GM10266 (cell line): ENCODE measurements at regions not wholly inside any gene's neighbourhood (a gene's known extent, or its start where the extent isn't known, plus 50 kb on each side); places are given as distances from the start of the nearest gene placed in this dataset.

ENCODE experiments used
- DNase-seq: peaks from one replicate; pipeline ENCODE4 v3.0.0; 2012; ENCODE audit errors: extremely low spot score
- CTCF ChIP-seq: IDR thresholded peaks from 2 replicates; pipeline ENCODE4 v1.5.1; 2012; ENCODE audit warnings: mild to moderate bottlenecking, low read depth; ENCODE audit not compliant: control insufficient read depth, insufficient read depth; ENCODE audit errors: missing control alignments

GRCh38 chr1:109818271-109818987 is 54.7 kb upstream of the EPS8L3 start:
- TF ChIP-seq CTCF, result no peak
- no peak for DNase-seq

GRCh38 chr1:109817881-109818270 is 54.2 kb upstream of the EPS8L3 start:
- no peak for TF ChIP-seq CTCF
- DNase-seq, result no peak

GRCh38 chr1:109816975-109817535 is 53.3 kb upstream of the EPS8L3 start:
- DNase-seq, result no peak
- TF ChIP-seq CTCF, result no peak

GRCh38 chr1:109816175-109816811 is 52.6 kb upstream of the EPS8L3 start:
- no peak for TF ChIP-seq CTCF
- DNase-seq, result peak; percentile 77

- TF ChIP-seq CTCF, result no peak
- no peak for DNase-seq
These were observed 52.1 kb upstream of the EPS8L3 start for GRCh38 chr1:109815809-109816174.

GRCh38 chr1:109814993-109815786 is 51.5 kb upstream of the EPS8L3 start:
- TF ChIP-seq CTCF, result no peak
- no peak for DNase-seq
